ENCODE measurements at regions not wholly inside any gene's neighbourhood (a gene's known extent, or its start where the extent isn't known, plus 50 kb on each side); places are given as distances from the start of the nearest gene placed in this dataset.

DNA sequence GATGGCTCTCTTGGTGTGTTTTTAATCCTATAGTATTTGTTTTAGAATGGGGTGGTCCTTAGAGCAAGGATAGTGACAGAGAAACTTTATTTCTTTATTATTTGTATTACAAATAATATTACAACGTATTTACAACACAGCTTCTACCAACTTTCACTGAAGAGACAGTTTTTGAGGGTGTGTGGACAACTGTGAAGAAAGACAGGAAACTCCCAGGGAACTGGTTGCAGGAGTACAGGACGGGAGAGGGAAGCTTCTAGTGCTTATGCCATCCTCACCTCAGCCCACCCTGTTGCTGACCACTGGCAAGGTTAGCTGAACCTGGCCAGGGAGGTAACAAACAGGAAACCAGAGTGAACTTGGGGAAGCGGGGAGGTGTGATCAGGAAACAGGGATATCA, 251.7 kb downstream of the BCL11A start:
- no peak for DNase-seq (ENCODE audit: low read depth)
- H3K4me3 ChIP-seq (ENCODE audit: low read depth, low read length) = no peak overlapping the region
- no peak for TF ChIP-seq CTCF (IDR thresholded peaks at IDR 0.05; ENCODE audit: control insufficient read depth, extremely low read depth, insufficient read depth)

DNA sequence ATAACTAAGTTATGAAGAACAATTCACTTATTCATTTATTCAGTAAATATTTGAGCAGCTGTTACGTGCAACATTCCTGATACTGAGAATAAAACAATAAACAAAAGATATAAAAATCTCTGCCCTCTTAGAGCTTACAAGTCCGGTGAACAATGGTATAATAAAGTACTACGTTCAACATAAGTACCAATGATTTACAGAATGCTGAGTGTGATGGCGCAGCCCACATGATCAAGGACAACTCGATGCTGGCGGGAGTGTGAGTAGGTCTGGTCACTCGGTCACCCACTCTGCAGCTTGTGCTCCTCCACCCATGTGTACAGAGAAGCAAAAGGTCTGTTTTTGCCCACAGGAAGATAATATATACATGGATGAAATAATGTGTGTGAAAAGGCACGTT, 254.3 kb downstream of the BCL11A start:
- no peak for TF ChIP-seq CTCF (IDR thresholded peaks at IDR 0.05; ENCODE audit: control insufficient read depth, extremely low read depth, insufficient read depth)
- no peak overlapping the region for H3K4me3 ChIP-seq (ENCODE audit: low read depth, low read length)
- no peak for DNase-seq (ENCODE audit: low read depth)

GRCh38 chr2:60298006-60298696, 255.3 kb downstream of the BCL11A start:
- no peak for TF ChIP-seq CTCF (IDR thresholded peaks at IDR 0.05; ENCODE audit: control insufficient read depth, extremely low read depth, insufficient read depth)
- H3K4me3 ChIP-seq (ENCODE audit: low read depth, low read length) = no peak overlapping the region
- no peak for DNase-seq (ENCODE audit: low read depth)

GRCh38 chr2:60297296-60298005, 256.0 kb downstream of the BCL11A start:
- no peak for DNase-seq (ENCODE audit: low read depth)
- no peak for TF ChIP-seq CTCF (IDR thresholded peaks at IDR 0.05; ENCODE audit: control insufficient read depth, extremely low read depth, insufficient read depth)

DNA sequence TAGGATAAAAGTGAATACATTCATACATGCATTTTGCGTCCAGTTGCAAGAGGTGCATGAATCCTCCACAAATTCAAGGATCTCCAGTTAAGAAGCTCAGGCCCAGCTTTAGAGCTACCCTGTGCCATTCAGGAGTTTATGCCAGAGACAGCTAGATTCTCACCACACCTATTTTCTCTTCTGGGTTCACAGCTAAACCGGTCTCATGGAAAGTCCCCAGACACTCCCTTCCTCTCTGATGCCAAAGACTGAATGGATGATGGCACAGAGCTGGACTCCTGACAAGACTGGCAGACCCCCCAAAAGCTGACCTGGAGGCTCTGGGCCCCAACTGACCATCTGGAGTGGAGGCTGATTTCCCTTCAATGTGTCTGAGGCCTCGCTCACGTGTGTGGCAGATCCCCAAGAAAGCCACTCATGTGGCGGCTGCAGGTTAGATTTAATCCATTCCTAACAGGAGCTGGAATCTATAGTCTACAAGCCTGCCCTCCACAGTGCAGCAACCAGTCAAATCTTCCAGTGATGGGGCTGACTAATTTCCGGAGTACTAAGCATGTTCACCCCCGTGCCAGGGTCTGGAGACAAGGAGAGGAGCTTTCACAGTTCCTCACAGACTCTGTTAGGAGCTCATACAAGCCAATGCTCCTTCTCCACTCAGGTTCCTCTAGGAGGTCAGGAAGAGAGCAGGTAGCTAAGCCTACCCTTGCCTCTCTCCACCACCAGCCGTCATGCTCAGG, 257.1 kb downstream of the BCL11A start:
- no peak for TF ChIP-seq CTCF (IDR thresholded peaks at IDR 0.05; ENCODE audit: control insufficient read depth, extremely low read depth, insufficient read depth)
- no peak overlapping the region for H3K4me3 ChIP-seq (ENCODE audit: low read depth, low read length)
- no peak for DNase-seq (ENCODE audit: low read depth)

More at GRCh38 chr2:60297296-60298005, 256.0 kb downstream of the BCL11A start:
- H3K4me3 ChIP-seq (ENCODE audit: low read depth, low read length) = no peak overlapping the region

DNA sequence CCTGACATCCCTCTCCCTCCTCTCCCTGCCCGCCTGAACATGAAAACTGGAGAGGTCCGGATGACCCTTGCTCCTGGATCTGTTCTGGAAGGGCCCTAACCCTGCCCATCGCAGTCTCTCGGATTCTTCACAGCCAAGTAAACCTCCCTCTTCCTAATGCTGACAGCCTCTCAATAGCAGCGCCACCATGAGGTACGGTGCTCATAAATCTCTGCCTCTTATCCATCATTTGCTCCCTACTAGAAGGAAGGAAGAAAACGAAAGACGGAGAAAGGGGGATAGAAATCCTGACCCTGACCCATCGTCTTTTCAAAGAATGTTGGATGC, 257.9 kb downstream of the BCL11A start:
- TF ChIP-seq CTCF (IDR thresholded peaks at IDR 0.05; ENCODE audit: control insufficient read depth, extremely low read depth, insufficient read depth) = no peak
- H3K4me3 ChIP-seq (ENCODE audit: low read depth, low read length) = no peak overlapping the region
- no peak for DNase-seq (ENCODE audit: low read depth)
